Mucosa of descending colon (tissue), 3 donors: ENCODE measurements at regions not wholly inside any gene's neighbourhood (a gene's known extent, or its start where the extent isn't known, plus 50 kb on each side); places are given as distances from the start of the nearest gene placed in this dataset.

Source experiments
- ATAC-seq: fragments of 200-7000 bp; cut with Tn5 transposase; one replicate; pipeline ENCODE4 v1.9.1; 2020; ENCODE audit warnings: mild to moderate bottlenecking, moderate library complexity
- DNase-seq, 3 donors: peaks; one replicate each; pipeline ENCODE4 v3.0.0-alpha.2; 2020
- H3K36me3 ChIP-seq: fragments of 200-600 bp; one replicate; pipeline ENCODE4 v1.8.0; 2021; ENCODE audit warnings: low read depth, mild to moderate bottlenecking
- H3K4me1 ChIP-seq: fragments of 200-600 bp; one replicate; pipeline ENCODE4 v1.8.0; 2021; ENCODE audit warnings: low read depth, mild to moderate bottlenecking
- H3K4me3 ChIP-seq: fragments of 200-600 bp; one replicate; pipeline ENCODE4 v1.8.0; 2021; ENCODE audit warnings: mild to moderate bottlenecking
- H3K9me3 ChIP-seq: fragments of 200-600 bp; one replicate; pipeline ENCODE4 v1.8.0; 2021; ENCODE audit warnings: mild to moderate bottlenecking
- CTCF ChIP-seq: fragments of 200-600 bp; IDR thresholded peaks from one replicate; pipeline ENCODE4 v1.8.0; 2022; ENCODE audit warnings: antibody characterized with exemption, mild to moderate bottlenecking
- intact Hi-C, 2 donors: fragments of 100-400 bp; cut with DNase I in 1 of 2; cut with micrococcal nuclease in 1 of 2; formaldehyde crosslinking; loops; one replicate each; pipeline versions ENCODE4 v1.11.0 to v1.11.1; 2022; cut with DNase I, micrococcal nuclease
- donor health status: DM: no; HTN: no; CAD: no; lungs with moderate emphysema.
- donor health status: DM: no; HTN: no; CAD: no.
- donor health status: DM: no; HTN: yes; CAD: no.

- TF ChIP-seq CTCF = no peak
- Histone ChIP-seq H3K9me3 (no peaks in the 10 kb centered on the region), H3K4me3 (no peak overlapping the region), H3K36me3 (no peaks in the 10 kb centered on the region), H3K4me1 (no peaks in the 10 kb centered on the region)
- ATAC-seq (no peak), DNase-seq (no peak)
- intact Hi-C loops = no loop called here
Measured at GRCh38 chr12:74971201-74971600, 238.4 kb downstream of the KCNC2 start.

- no peaks in the 10 kb centered on the region for H3K9me3 ChIP-seq
Measured at GRCh38 chr12:74977832-74978481, 231.7 kb downstream of the KCNC2 start.

GRCh38 chr12:74980510-74980909 is 229.1 kb downstream of the KCNC2 start:
- Histone ChIP-seq H3K9me3 (no peaks in the 10 kb centered on the region), H3K36me3 (no peaks in the 10 kb centered on the region), H3K4me3 (no peak overlapping the region), H3K4me1 (peaks cover 5% of the 10 kb centered on the region)
- DNase-seq (peak in 1 of 3 donors; percentile 11), ATAC-seq (peak; percentile 72)
- no peak for TF ChIP-seq CTCF
- intact Hi-C loops = no loop called here

More at GRCh38 chr12:74977832-74978481, 231.7 kb downstream of the KCNC2 start:
- intact Hi-C loops = no loop called here
- Histone ChIP-seq H3K36me3 (no peaks in the 10 kb centered on the region), H3K4me3 (no peak overlapping the region), H3K4me1 (peaks cover 5% of the 10 kb centered on the region)
- no peak for TF ChIP-seq CTCF
- ATAC-seq (no peak), DNase-seq (no peak)

- no peak overlapping the region for H3K4me3 ChIP-seq
- H3K36me3 ChIP-seq = no peaks in the 10 kb centered on the region
- DNase-seq = no peak
- H3K9me3 ChIP-seq = no peaks in the 10 kb centered on the region
- peaks cover 5% of the 10 kb centered on the region for H3K4me1 ChIP-seq
- no peak for ATAC-seq
- intact Hi-C loops = no loop called here
- no peak for TF ChIP-seq CTCF
Measured at GRCh38 chr12:74981541-74981940, 228.1 kb downstream of the KCNC2 start.

- TF ChIP-seq CTCF = no peak
- H3K36me3 ChIP-seq = no peaks in the 10 kb centered on the region
- H3K4me1 ChIP-seq = peaks cover 5% of the 10 kb centered on the region
- DNase-seq (no peak), ATAC-seq (peak; percentile 57)
- H3K4me3 ChIP-seq = no peak overlapping the region
- H3K9me3 ChIP-seq = no peaks in the 10 kb centered on the region
- intact Hi-C loops = no loop called here
Measured at GRCh38 chr12:74983917-74984316, 225.7 kb downstream of the KCNC2 start.

- no peak for TF ChIP-seq CTCF
- Histone ChIP-seq H3K9me3 (no peaks in the 10 kb centered on the region), H3K36me3 (no peaks in the 10 kb centered on the region), H3K4me3 (no peak overlapping the region), H3K4me1 (peaks cover 5% of the 10 kb centered on the region)
- intact Hi-C loops = no loop called here
- peak in 1 of 3 donors; percentile 20 for DNase-seq
- peak; percentile 25 for ATAC-seq
Measured at GRCh38 chr12:74984631-74985030, 225.0 kb downstream of the KCNC2 start.
